GM13977 (cell line): ENCODE measurements at regions not wholly inside any gene's neighbourhood (a gene's known extent, or its start where the extent isn't known, plus 50 kb on each side); places are given as distances from the start of the nearest gene placed in this dataset.

Source experiments
- DNase-seq: peaks from one replicate; pipeline ENCODE4 v3.0.0; 2012; ENCODE audit warnings: low spot score
- CTCF ChIP-seq: IDR thresholded peaks from 2 replicates; pipeline ENCODE4 v1.5.1; 2012; ENCODE audit warnings: mild to moderate bottlenecking, control low read depth; ENCODE audit not compliant: insufficient read depth; ENCODE audit errors: extremely low read depth, missing control alignments
- in situ Hi-C: fragments of 300-500 bp; cut with MboI; formaldehyde crosslinking; loops from one replicate; pipeline ENCODE4 v1.12.0; 2022; ENCODE audit warnings: low sequenced_read_pairs, low pct_unique_long_range_greater_than_20kb, mixed read lengths, inconsistent platforms; ENCODE audit not compliant: unreplicated experiment

GRCh38 chr2:72032481-72033041 lies 115.1 kb downstream of the CYP26B1 start:
- in situ Hi-C loops: no loop called here
- no peak for DNase-seq
- no peak for TF ChIP-seq CTCF

- DNase-seq: no peak
Measured at GRCh38 chr2:72031346-72032110, 116.1 kb downstream of the CYP26B1 start.

GRCh38 chr2:72028996-72029395 lies 118.7 kb downstream of the CYP26B1 start:
- DNase-seq: no peak
- in situ Hi-C loops: no loop called here
- TF ChIP-seq CTCF: no peak

More at GRCh38 chr2:72031346-72032110, 116.1 kb downstream of the CYP26B1 start:
- no peak for TF ChIP-seq CTCF
- in situ Hi-C loops: no loop called here

- DNase-seq: no peak
- TF ChIP-seq CTCF: no peak
- in situ Hi-C loops: no loop called here
Measured at GRCh38 chr2:72028351-72028995, 119.2 kb downstream of the CYP26B1 start.

- no peak for DNase-seq
- in situ Hi-C loops: no loop called here
- TF ChIP-seq CTCF: no peak
Measured at GRCh38 chr2:72027426-72028161, 120.1 kb downstream of the CYP26B1 start.

GRCh38 chr2:72026819-72027425 lies 120.7 kb downstream of the CYP26B1 start:
- no peak for DNase-seq
- TF ChIP-seq CTCF: no peak
- in situ Hi-C loops: no loop called here
